SK-N-SH treated with all-trans-retinoic acid at 6 μM for 48 hours (cell line): ENCODE measurements at regions not wholly inside any gene's neighbourhood (a gene's known extent, or its start where the extent isn't known, plus 50 kb on each side); places are given as distances from the start of the nearest gene placed in this dataset.

ENCODE experiments used
- BACH2 ChIP-seq: fragments of 250-450 bp; sonication (Bioruptor Pico); IDR thresholded peaks from 2 replicates; pipeline ENCODE4 v1.9.0; 2021; ENCODE audit warnings: mild to moderate bottlenecking, borderline replicate concordance
- CSRNP3 ChIP-seq: fragments of 250-450 bp; sonication (Bioruptor Pico); IDR thresholded peaks from 2 replicates; pipeline ENCODE4 v1.5.1; 2021; ENCODE audit warnings: mild to moderate bottlenecking, moderate library complexity
- GLIS3 ChIP-seq: fragments of 250-450 bp; sonication (Bioruptor Pico); IDR thresholded peaks from 2 replicates; pipeline ENCODE4 v1.5.0; 2020; ENCODE audit warnings: mild to moderate bottlenecking, moderate library complexity
- OSR1 ChIP-seq: fragments of 250-450 bp; sonication (Bioruptor Pico); IDR thresholded peaks from 2 replicates; pipeline ENCODE4 v1.8.0; 2022; ENCODE audit warnings: moderate library complexity, mild to moderate bottlenecking, inconsistent platforms
- PATZ1 ChIP-seq: fragments of 250-450 bp; sonication (Bioruptor Pico); IDR thresholded peaks from 2 replicates; pipeline ENCODE4 v1.8.0; 2020; ENCODE audit warnings: mild to moderate bottlenecking, moderate library complexity, borderline replicate concordance
- POU6F1 ChIP-seq: fragments of 250-450 bp; sonication (Bioruptor Pico); IDR thresholded peaks from 2 replicates; pipeline ENCODE4 v1.8.0; 2021; ENCODE audit warnings: low read depth, mild to moderate bottlenecking, moderate library complexity, borderline replicate concordance
- PPARA ChIP-seq: fragments of 250-450 bp; sonication (Bioruptor Pico); IDR thresholded peaks from 2 replicates; pipeline ENCODE4 v1.5.0; 2020; ENCODE audit warnings: mild to moderate bottlenecking, borderline replicate concordance
- RARB ChIP-seq: fragments of 250-450 bp; sonication (Bioruptor Pico); IDR thresholded peaks from 2 replicates; pipeline ENCODE4 v1.8.0; 2021; ENCODE audit warnings: mild to moderate bottlenecking, moderate library complexity
- ZC3H10 ChIP-seq: fragments of 250-450 bp; sonication (Bioruptor Pico); IDR thresholded peaks from 2 replicates; pipeline ENCODE4 v1.5.1; 2021; ENCODE audit warnings: mild to moderate bottlenecking, moderate library complexity
- ZFP3 ChIP-seq: fragments of 250-450 bp; sonication (Bioruptor Pico); IDR thresholded peaks from 2 replicates; pipeline ENCODE4 v1.5.0; 2020; ENCODE audit warnings: mild to moderate bottlenecking, moderate library complexity
- ZFP30 ChIP-seq: fragments of 450-650 bp; formaldehyde crosslinking; IDR thresholded peaks from 2 replicates; pipeline ENCODE4 v1.5.0; 2022; ENCODE audit warnings: mild to moderate bottlenecking, moderate library complexity
- ZNF70 ChIP-seq: fragments of 450-650 bp; formaldehyde crosslinking; IDR thresholded peaks from 2 replicates; pipeline ENCODE4 v1.5.0; 2020; ENCODE audit warnings: mild to moderate bottlenecking, moderate library complexity
- ZNF8 ChIP-seq: fragments of 450-650 bp; formaldehyde crosslinking; IDR thresholded peaks from 2 replicates; pipeline ENCODE4 v1.5.0; 2020; ENCODE audit warnings: mild to moderate bottlenecking, moderate library complexity
- TF ChIP-seq, protein P1 (sequence below): fragments of 250-450 bp; sonication (Bioruptor Pico); IDR thresholded peaks from 2 replicates; pipeline ENCODE4 v1.5.1; 2020; ENCODE audit warnings: low read depth, mild to moderate bottlenecking, moderate library complexity

DNA sequence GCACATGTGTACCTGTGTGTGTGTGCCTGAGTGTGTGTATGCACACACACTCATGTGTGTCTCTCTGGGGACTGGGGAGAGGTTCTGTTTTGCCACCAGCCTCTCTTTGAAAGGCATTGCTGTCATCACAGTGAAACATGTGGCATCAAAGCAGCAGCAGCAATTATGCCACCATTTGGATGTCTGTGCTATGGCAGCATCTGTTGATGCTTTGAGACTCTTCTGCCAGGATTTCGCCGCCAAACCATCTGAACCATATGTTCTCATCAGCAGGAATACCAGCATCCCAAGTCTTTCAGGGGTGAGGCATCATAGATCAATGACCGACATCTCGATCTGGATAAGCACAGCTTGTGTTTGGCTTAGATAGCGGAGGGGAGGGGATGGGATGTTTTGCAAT, 168.6 kb downstream of the FAT3 start:
- no peak for TF ChIP-seq POU6F1 (CRISPR knock-in tag)
- no peak for TF ChIP-seq BACH2 (CRISPR knock-in tag)
- no peak for TF ChIP-seq GLIS3 (CRISPR knock-in tag)
- TF ChIP-seq, protein P1, sequence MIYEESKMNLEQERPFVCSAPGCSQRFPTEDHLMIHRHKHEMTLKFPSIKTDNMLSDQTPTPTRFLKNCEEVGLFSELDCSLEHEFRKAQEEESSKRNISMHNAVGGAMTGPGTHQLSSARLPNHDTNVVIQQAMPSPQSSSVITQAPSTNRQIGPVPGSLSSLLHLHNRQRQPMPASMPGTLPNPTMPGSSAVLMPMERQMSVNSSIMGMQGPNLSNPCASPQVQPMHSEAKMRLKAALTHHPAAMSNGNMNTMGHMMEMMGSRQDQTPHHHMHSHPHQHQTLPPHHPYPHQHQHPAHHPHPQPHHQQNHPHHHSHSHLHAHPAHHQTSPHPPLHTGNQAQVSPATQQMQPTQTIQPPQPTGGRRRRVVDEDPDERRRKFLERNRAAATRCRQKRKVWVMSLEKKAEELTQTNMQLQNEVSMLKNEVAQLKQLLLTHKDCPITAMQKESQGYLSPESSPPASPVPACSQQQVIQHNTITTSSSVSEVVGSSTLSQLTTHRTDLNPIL = no peak
- TF ChIP-seq ZC3H10 (CRISPR knock-in tag) = no peak
- TF ChIP-seq RARB (CRISPR knock-in tag) = no peak
- TF ChIP-seq ZFP30 = no peak
- no peak for TF ChIP-seq PATZ1 (CRISPR knock-in tag)
- no peak for TF ChIP-seq CSRNP3 (CRISPR knock-in tag)
- TF ChIP-seq ZNF70 = no peak
- no peak for TF ChIP-seq ZNF8
- TF ChIP-seq OSR1 (CRISPR knock-in tag) = no peak
- no peak for TF ChIP-seq PPARA (CRISPR knock-in tag)
- no peak for TF ChIP-seq ZFP3 (CRISPR knock-in tag)
